GM18867 (cell line): ENCODE measurements at regions not wholly inside any gene's neighbourhood (a gene's known extent, or its start where the extent isn't known, plus 50 kb on each side); places are given as distances from the start of the nearest gene placed in this dataset.

Source experiments
- ATAC-seq: cut with Tn5 transposase; IDR thresholded peaks from one replicate; pipeline ENCODE4 v1.9.1; 2021; ENCODE audit warnings: mild to moderate bottlenecking, moderate library complexity; ENCODE audit not compliant: unreplicated experiment

DNA sequence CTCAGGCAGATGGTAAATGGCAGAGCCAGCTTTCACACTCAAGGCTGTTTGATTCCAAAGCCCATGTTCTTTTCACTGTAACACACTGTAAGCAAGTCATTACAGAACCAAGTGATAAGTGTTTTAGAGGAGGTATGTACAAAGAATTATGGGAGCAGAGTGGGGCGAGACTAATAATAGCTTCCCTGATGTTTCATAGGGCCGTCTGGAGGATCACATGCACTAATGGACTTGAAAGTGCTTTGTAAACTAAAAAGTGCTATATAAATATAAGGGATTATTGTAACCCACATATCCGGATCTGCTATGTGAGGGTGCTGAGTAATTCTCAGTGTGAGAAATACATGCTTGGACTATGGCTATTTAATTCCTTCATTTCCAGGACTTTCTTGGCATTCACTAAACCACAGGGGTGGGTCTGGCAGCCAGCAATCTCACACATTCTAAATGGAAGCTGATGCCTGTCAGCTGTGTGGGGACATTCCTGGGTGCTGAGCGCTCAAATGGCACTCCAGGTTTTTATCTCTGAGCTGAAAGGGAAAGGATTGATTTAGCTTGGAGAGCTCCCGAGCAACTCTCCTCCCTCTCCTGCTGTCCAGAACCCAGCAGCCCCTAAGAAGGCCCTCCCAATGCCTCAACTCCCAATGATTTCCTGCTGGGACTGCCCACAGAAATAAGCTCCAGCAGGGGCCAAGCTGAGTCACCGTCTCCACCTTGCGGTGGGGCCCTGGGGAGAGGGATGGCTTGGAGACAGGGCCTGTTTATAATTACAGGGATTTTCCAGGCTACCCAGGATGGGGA lies 222.8 kb downstream of the SOX11 start:
- no peak for ATAC-seq

DNA sequence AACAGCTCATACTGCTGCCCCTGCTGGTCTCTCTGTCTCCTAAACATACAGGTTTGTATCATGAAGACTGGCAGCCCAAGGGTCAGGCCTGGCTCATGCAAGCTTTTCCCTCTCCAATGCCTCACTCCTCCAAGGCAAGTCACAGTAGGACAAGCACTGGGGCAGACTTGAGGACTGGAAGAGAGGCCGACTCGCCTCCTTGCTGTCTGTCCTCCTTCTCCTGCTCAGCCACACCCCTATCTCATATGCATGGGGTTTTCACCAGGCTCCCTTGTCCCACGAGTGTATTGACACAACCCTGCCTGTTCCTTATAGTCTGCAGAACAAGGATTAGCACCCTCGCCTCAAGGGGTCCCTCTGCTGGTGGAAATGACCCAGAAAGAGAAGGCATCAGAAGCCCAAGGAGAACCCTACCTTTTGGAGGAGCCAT lies 223.7 kb downstream of the SOX11 start:
- ATAC-seq: no peak

GRCh38 chr2:5921081-5921642 lies 229.0 kb downstream of the SOX11 start:
- ATAC-seq: no peak

DNA sequence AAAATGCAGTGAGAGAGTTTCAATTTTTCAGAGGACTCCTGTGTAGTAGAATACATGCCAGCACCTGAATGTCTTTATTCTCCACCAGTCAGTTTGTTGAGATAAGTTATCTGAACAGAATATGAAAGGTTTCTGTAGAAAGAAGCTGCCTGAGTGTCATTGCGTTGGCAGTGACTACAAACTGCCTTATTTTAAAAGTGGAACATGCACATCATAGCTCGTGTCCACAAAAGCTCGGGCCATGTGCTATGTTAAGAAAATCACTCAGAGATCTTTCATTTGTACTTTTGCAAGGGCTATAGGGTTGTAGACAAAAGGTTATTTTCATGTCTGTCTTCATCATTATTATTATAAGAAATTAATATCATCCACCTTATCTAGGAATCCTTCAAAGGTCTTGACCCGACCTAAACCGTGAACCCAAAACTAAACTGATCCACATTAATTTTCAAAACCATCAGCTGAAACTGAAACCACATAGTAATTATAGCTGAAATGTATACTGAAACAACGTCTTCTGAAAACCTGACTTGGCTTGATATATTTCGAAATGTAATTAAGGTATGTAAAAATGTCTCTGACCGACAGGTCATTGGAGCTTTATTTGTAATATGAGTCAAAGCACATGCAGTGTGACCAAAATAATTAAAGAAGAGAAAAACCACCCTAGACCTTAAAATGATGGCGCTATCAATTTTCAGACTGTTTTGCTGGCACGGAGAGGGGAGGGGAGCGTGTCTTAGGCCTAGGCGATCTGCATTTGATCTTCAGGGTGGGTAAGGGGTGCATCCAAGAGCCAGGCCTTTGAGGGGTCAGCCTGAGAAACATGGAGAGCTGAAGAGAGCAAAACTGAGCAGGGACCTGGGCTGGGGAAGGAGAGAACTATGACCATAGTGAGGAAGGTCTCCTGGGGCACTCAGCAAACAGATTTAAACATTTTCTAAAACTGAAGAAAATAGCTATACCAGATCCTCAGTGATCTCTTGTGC lies 232.1 kb downstream of the SOX11 start:
- peak; percentile 75 for ATAC-seq

- no peak for ATAC-seq
Observed at GRCh38 chr2:5925604-5926003, 233.4 kb downstream of the SOX11 start.

DNA sequence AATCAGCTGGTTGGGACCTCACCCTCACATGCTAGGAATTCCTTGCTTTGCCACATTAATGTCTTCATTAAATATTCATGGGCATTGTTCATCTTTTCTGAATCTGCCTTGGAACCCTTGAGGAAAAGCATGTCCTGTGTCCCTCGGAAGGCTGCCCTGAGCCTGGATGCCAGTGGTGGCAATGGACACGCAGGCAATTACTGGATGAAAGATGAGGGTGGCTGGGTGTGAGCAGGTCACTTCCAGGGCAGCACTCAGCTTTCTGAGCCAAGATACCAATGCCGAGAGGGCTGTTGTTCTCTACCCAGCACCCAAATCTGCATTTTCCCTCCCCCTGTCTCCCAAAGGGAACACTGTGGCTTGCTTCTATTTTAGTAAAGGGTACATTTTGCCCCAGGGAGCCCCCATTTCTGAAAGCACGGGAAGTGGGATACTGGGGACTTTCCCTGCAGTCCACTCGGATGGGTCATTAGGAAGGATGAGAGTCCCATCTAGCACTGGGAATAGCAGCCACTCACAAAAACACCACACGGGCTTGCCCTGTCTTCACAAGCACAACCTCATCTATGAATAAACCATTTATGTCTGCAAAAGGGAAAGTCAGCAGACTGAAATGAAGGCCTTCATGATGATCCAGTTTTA lies 234.8 kb downstream of the SOX11 start:
- no peak for ATAC-seq

DNA sequence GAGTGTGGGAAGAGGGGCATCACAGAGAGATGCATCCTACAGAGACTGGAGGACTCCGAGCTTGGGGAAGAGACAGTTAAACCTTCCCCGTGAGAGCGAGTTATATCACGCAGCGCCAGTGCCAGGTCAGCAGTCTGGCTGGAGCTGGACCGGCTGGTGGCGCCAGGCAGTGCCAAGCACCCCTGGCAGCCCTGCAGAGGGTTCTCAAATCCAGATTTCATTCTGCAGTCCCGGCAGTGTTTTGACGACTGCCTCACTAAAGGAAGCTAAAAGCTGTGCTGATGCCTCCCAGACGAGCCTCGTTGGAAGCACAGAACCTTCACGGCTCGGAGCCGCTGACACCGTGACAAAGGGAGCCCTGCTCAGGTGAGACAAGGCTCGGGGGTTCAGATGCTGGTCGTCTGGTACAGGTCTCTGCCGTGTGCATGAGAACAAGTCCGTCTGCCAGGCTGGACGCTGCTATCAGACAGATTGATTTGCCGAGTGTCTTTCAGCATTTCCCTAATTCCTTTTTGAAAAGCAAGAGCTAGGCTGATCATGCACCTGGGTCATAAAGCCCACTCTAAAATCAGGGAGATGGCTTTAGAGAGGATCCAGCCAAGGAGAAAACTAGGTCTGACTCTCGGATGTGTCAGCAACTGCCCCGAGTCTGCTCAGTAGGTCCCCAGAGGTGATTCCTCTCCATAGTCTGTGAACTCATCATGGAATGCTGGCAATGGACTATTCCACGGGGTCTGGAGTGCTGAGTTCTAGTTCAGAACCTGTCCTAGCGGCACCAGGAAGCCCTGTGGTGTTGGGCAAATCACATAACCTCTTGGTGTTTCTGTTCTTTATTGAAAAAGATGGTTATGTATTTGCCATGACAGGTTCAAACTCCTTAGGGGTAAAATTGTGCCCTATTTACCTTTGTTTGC lies 240.6 kb downstream of the SOX11 start:
- no peak for ATAC-seq

DNA sequence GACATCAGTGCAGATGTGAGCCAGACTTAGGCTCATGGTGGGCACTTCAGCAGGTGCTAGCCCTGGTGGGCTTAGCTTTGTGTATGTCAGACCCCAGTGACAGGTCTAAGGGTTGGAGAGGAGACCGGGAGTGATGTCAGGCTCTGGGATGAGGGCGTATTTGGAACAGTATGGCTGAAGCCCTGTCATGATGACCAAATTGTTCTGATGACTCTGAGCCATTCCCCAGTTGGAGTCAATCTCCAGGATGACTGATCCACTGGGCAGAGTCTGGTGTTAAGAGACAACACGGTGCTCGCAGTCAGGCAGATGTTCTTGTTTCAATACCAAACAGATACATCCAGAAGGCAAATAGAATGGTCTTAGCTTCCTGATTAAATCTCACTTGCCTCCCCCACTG lies 241.5 kb downstream of the SOX11 start:
- no peak for ATAC-seq

DNA sequence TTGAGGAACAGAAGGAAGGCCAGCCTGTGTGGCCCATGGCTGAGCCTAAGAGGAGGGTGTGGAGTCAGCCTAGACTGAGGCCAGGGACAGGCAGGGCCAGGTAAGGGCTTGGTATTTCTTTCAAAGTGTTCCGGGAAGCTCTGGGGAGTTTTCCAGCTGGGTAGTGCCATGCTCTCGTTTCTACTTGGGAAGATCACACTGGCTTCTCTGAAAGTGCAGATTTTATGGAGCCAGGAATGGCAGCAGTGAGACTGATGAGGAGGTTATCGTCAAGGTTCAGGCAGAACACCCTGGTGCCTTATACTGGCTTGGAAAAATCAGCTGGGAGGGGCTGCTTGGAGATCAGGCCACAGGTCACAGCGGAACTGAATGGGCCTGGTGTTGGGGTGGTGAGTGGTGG lies 245.1 kb downstream of the SOX11 start:
- ATAC-seq: no peak

DNA sequence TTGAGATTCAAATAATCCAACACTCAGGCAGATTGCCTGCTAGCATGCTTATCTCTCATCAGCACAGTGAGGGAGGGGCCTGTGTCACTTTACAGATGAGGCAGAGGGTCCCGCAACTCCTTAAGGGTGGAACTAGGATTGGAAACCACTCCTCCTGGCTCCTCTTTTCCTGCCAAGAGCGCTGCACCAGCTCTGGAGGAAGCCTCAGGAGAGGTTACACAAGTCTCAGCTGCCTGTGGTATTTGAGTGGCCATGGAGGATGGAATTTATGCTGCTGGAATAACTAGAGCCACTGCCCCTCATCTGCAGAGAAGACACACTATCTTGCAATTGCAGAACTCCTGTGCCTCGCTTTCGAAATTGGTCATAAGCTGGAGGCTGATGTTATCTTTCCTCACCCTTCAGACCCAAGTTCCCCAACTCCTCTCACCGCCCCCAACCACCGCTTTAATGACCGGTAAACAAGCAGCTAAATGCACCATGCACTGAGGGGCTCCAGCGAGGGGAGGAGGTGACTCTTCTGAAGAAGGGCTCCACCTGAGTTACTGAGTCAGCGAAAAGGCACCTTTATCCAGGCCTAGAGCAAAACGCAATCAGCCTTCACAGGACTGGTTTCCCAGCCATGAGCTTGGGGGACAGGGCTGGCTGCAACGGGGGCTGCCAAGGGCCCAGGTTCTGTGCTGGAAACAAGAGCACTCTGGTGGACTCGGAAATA lies 245.8 kb downstream of the SOX11 start:
- ATAC-seq: no peak

DNA sequence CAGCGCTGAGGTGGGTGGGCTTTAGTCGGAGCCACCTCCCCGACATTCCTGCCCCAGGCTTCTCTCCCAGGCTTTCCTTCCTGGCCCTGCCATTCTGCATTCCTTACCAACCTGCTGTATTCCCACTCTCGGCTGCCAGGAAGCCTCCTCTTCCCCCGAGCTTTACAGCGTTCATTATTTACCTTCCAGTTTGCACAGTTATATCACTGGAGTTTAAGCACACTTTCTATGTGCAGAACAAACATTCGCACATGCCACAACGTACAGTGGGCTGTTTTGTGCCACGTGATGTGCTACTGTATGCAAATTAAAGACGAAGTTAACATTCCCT lies 246.3 kb downstream of the SOX11 start:
- ATAC-seq: no peak

- ATAC-seq: no peak
Observed at GRCh38 chr2:5939553-5939952, 247.4 kb downstream of the SOX11 start.

GRCh38 chr2:5940596-5941535 lies 248.7 kb downstream of the SOX11 start:
- ATAC-seq: no peak

GRCh38 chr2:5942204-5942603 lies 250.0 kb downstream of the SOX11 start:
- peak; percentile 87 for ATAC-seq

DNA sequence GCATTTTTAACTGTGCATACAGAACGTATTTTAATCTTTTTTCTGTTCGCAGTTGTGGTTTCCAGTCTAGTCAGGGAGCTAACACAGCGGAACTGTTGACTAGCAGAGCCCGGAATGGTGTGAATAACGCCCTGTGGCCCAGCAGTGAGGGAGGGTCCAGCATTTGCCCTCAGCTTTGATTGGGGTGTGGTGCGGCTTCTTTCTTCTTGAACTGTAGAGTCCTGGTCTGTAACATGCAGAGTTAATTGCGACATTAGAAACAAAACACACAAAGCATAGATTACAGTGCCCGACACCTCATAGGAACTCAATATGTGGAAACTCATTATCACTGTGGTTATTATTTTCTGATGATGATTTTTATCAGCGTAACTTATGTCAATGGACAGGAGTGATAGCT lies 253.6 kb downstream of the SOX11 start:
- no peak for ATAC-seq

- no peak for ATAC-seq
Observed at GRCh38 chr2:5946225-5947115, 254.3 kb downstream of the SOX11 start.

- no peak for ATAC-seq
Observed at GRCh38 chr2:5950736-5951135, 258.6 kb downstream of the SOX11 start.
